Stimulated activated CD8-positive, alpha-beta memory T cell treated with anti-CD3 and anti-CD28 coated beads, Interleukin-2, amount 100 ng/mL, for 1 hour (primary cell): ENCODE measurements at regions not wholly inside any gene's neighbourhood (a gene's known extent, or its start where the extent isn't known, plus 50 kb on each side); places are given as distances from the start of the nearest gene placed in this dataset.

Experiments used
- DNase-seq, 2 donors: peaks; one replicate each; pipeline ENCODE4 v3.0.0-alpha.2; 2020; ENCODE audit warnings: low read depth in 2 of 2

DNA sequence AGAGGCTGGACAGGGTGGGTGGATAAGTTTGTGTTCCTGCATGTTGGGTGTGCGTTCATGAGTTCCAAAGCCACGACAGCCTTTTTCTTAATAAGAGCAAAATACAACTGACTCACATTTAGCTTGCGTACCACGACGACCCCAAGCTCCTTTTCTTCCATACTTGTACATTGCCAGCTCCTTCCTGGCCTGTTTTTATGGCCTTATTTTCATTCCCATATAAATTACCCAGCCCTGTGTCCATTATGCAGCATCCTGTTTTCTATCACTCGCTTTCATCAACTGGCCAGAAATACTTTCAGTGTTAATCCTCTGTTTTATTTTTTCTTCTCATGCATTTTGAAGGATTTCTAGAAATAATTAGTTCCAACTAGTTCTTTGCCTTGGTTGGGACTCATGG, 499.1 kb downstream of the FOXO1 start:
- DNase-seq: no peak

DNA sequence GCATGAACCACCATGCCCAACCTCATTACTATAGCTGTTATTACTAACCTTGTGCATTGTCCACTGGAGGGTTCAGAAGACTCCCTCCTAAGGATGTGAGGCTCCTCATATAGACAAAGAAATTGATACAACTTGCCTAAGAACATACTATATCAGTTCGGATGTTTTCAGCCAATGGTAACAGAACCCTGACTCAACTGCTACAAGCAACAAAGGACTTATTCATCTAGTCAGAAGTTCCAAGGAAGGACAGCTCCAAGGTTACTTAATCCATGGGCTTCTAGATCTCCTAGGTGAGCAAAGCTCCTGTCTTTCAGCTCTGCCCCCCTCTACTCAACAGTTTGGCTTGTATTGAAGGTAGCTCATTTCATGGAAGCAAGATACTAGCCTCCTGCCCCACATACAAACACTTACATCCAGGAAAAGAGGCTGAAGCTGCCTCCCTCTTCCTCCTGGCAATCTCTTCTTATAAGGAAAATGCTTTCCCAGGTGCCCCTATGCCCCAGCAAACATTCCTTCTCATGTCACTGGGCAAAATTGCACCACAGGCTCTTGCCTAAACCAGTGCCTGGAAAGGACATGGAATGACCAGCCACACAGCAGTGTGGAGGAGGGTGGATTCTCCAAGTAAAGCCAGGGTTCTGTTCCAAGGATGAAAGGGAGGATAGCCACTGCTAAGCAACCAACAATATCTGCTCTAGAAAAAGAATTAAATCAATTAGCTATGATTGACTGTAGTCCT, 497.8 kb downstream of the FOXO1 start:
- no peak for DNase-seq

DNA sequence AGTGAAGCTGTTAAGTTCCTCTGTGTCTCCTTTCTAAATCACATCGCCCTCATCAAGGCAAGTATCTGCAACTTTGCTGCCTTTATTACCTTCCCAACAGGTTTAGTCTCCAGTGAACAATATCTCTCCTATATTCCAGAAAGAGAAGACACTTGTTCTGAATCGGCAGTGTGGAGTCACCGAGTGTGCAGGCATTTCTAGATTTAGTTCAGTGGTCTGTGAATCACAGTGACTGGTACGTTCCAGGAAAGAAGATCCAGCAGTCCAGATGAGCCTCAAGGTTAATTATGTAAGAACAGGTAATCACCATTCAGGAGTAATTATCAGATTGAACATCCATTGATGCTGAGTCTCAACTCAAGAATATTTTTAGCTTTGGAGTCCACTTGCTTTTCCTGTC, 497.0 kb downstream of the FOXO1 start:
- DNase-seq: no peak

GRCh38 chr13:40170091-40170490, 496.4 kb downstream of the FOXO1 start:
- DNase-seq: no peak

- DNase-seq: no peak
Observed at GRCh38 chr13:40170982-40171381, 495.5 kb downstream of the FOXO1 start.

DNA sequence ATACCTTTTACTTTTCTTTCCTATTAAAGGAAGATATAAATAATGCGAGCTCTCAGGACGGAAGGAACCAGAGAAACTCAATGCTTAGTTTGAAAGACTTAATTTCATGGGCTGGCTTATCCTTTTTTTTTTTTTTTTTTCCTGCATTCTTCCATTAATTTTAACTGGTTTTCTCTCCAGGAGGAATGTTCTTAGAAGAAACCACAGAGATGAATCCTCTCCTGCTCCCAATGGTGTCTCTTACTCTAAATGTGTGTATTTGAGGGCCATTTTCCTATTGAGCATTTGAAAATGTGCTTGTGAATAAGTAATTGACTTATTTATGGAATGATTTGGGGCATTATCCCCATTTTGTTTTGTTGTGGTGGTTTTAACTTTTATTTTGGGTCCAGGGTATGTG, 494.9 kb downstream of the FOXO1 start:
- no peak for DNase-seq

DNA sequence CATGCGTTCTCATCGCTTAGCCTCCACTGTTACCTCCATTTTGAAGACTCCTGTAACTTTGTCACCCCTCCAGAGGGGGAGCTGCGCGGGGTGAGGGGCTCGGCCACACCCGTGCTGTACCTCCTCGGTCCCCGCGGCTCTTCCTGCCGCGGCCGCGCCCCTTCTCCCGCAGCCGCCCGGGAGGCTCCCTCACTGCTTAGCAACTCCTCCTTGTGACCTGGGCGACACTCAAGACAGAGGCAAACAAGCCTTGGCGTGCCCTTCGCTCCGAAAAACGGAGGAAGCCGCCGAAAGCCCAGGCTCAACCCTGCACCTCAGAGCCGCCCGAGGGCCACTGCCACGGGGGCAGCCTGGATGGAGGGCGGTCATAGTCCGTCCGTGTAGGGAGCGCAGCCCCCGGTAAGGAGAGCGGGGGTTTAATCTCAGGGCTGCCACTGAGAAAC, 494.3 kb downstream of the FOXO1 start:
- no peak for DNase-seq

DNA sequence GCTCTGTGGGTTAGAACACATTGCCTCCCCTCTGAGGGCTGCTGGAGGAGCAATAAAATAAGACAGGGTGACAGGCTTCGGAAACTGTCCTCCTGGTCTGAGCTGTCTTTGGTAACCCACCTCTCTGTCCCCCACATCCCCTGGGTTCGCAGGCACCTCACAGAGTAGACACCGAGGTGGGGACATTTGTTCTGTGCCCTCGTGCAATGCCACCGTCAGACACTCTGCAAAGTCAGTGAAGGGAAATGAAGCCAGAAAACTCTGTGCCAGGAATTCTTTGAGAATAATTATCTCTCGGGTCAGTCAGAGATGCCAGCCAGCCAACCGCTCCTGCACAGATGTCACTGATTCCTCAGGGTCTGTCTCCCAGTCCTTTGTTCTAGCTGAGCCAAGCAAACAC, 493.6 kb downstream of the FOXO1 start:
- DNase-seq: no peak

DNA sequence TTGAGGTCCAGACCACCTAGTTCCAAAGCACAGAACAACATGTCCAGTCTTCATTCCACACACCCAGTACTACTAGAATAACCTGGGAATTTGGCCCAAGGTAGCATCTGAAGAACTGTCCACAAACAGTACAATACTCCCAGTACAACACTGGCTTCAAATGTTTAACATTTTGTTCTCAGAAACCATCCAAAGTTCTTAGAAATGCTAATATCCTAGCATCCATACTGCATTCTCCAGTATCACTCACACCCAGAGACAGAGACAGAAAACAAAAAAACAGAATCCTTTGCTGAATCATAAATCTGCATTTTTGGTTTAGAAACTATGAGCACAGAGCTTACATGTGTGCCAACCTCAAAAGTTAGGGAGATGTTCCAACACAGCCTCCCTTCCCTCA, 490.8 kb downstream of the FOXO1 start:
- no peak for DNase-seq

- DNase-seq: no peak
Observed at GRCh38 chr13:40176242-40176641, 490.2 kb downstream of the FOXO1 start.

DNA sequence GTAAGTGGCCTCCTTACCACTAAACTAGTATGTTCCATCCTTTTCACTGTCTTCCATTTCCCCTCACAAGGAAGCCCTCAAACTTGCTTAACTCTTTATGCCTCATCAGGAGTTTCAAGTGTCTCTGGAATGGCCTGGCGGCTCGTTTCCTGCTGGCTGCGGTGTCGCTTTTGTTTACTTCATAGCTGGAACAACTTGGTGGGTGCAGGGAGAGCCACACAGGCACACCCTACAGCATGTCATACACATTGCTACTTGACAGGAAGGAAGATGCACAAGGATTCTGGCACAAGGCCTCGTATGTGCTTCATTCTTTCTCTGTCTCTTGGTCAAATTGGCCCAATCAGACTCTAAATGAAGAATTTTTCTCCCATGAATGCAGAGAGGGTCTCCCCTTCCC, 488.3 kb downstream of the FOXO1 start:
- DNase-seq: no peak

DNA sequence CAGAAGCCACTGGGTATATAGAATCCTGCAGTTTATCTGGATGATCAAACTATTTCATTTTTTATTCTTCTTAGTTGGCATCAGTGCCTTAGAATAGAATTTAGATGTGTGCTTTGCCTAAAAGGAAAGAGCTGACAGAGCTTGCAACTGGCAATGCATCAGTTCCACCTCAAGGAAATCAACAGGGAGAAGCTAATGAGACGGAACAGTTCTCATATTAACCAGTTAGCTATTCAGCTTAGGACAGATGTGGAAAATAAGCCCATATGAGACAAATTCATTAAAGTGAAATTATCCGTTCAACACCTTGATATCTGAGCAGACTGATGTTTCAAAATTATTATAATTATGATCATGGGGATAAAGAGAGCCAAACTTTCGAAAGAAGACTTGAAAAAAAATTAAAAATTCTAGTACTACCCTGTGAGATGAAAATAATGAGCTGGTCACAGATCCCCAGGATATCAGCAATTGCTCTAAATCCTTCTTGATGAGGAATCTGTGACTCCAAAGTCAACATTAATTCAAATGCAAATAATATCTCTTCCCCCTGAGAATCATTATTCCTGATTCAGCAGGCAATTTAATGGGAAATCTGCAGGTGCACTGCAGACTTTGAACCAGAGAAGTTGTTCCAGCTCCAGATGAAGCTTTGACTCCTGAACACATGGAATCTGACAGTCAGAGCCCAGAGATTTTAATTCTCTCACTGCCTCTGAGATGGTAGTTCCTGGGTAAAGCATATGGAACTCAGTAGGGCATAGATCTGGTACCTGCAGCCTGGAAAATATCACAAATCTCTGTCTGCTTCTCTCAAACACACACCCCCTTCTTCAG, 486.8 kb downstream of the FOXO1 start:
- DNase-seq: no peak

DNA sequence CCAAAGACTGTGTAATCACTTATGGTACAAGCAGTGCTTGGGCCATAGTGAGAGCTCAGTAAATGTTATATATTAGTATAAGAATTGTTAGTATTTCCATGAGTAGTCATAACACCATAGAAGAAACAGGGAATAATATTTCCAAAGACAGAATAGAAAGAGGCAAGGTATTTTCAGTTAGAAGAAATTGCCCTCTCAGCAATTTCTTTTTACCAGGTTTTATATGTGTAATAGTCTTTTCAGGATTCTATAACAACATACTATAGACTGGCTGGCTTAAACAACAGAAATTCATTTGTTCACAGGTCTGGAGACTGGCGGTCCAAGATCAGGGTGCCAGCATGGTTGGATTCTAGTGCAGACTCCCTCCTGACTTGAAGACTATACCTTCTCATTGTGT, 485.7 kb downstream of the FOXO1 start:
- DNase-seq: no peak

DNA sequence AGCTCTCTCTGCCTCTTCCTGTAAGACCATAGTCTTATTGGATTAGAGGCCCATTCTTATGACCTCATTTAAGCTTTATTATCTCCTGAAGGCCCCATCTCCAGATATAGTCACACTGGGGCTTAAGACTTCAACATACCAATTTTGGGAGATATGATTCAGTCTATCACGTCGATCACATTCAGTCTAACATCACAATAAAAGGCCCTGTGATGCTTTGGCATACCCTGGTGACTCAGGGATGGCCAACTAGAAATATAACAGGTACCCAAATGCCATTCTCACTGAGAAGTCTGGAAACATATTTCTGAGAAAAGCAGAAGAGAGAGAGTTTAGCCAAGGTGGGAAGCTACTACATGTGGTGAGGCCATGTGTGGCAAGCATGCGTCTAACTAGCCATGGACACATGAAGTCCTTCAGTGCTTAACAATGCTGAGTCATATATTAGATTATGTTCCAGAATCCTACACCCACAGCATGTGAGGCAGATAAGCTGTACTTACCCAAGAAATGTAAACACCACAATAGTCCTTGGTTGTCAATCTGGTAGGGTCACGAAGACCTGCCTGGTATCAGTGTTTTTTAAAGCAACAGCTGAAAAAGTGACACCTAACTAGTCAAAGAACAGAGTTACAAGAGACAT, 485.1 kb downstream of the FOXO1 start:
- no peak for DNase-seq

DNA sequence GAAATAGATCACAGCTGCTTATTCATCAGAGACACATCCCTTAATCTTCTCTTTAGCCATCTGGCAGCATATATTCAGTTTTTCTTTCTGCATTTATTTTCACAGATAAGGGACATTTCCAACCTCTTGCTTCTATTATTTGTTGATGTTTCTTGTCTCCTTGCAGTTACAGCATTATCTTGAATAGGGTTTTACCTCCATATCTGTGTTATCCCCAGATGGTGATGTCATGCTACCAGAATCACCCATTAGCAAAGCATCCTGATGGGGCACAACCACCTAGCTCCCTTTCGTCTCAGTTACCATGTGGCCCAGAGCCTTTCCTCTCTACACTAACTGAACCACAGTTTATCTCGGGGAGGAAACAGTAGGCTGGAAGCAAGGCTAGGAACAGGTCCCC, 483.9 kb downstream of the FOXO1 start:
- no peak for DNase-seq

DNA sequence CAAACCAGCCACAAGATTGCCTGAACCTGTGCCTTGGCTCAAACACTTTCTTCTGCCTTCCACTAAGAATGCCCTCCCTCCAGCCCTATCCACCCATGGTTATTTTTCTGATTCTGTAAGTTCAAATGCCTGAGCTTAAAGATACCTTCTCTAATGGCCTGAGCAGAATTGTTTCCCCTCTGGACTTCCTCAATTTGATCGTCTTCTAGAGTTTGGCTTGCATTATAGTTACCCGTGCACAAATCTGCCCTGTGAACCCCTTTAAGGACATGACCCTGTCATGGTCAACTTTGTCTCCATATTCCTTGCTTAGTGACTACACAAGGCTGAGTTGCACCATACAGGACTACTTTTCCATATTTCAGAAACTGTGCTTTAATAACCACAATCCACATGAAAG, 481.0 kb downstream of the FOXO1 start:
- no peak for DNase-seq

GRCh38 chr13:40186041-40186440, 480.4 kb downstream of the FOXO1 start:
- no peak for DNase-seq

- DNase-seq: no peak
Observed at GRCh38 chr13:40186626-40187323, 479.7 kb downstream of the FOXO1 start.

- peak in 1 of 2 donors; percentile 41 for DNase-seq
Observed at GRCh38 chr13:40187324-40187795, 479.1 kb downstream of the FOXO1 start.

- DNase-seq: peak in 1 of 2 donors; percentile 34
Observed at GRCh38 chr13:40187841-40188591, 478.4 kb downstream of the FOXO1 start.

- no peak for DNase-seq
Observed at GRCh38 chr13:40189426-40189825, 477.0 kb downstream of the FOXO1 start.
